MM.1S (cell line): ENCODE measurements at regions not wholly inside any gene's neighbourhood (a gene's known extent, or its start where the extent isn't known, plus 50 kb on each side); places are given as distances from the start of the nearest gene placed in this dataset.

Experiments
- DNase-seq: peaks from one replicate; pipeline ENCODE4 v3.0.0-alpha.2; 2015
- H2AFZ ChIP-seq: fragments of 300-600 bp; sonication (generic); 2 replicates; pipeline ENCODE4 v1.6.0; 2016; ENCODE audit warnings: antibody characterized with exemption, low read length
- H3F3A ChIP-seq: fragments of 300-600 bp; sonication (generic); 2 replicates; pipeline ENCODE4 v1.6.1; 2016; ENCODE audit warnings: mild to moderate bottlenecking, antibody characterized with exemption, low read length, moderate library complexity, mixed read lengths; ENCODE audit not compliant: insufficient read depth
- H3K27ac ChIP-seq: fragments of 300-600 bp; sonication (generic); 2 replicates; pipeline ENCODE4 v1.5.1; 2016; ENCODE audit warnings: mild to moderate bottlenecking, low read length
- H3K27me3 ChIP-seq: fragments of 300-600 bp; sonication (generic); replicated peaks from 2 replicates; pipeline ENCODE4 v1.6.0; 2016; ENCODE audit warnings: low read length; ENCODE audit not compliant: insufficient read depth
- H3K36me3 ChIP-seq: fragments of 300-600 bp; sonication (generic); replicated peaks from 2 replicates; pipeline ENCODE4 v1.6.1; 2016; ENCODE audit warnings: mild to moderate bottlenecking, low read length, mixed read lengths; ENCODE audit not compliant: insufficient read depth
- H3K4me1 ChIP-seq: fragments of 300-600 bp; sonication (generic); 2 replicates; pipeline ENCODE4 v1.6.1; 2016; ENCODE audit warnings: low read length, mixed read lengths
- H3K4me2 ChIP-seq: fragments of 300-600 bp; sonication (generic); 2 replicates; pipeline ENCODE4 v1.6.0; 2016; ENCODE audit warnings: low read depth, low read length
- H3K4me3 ChIP-seq: fragments of 300-600 bp; sonication (generic); 2 replicates; pipeline ENCODE4 v1.5.1; 2016; ENCODE audit warnings: low read length, mixed read lengths
- H3K79me2 ChIP-seq: fragments of 300-600 bp; sonication (generic); 2 replicates; pipeline ENCODE4 v1.6.1; 2016; ENCODE audit warnings: mixed run types, low read length, mixed read lengths
- H3K9ac ChIP-seq: fragments of 300-600 bp; sonication (generic); 2 replicates; pipeline ENCODE4 v1.6.1; 2016; ENCODE audit warnings: low read length, mixed read lengths
- H3K9me2 ChIP-seq: fragments of 300-600 bp; sonication (generic); replicated peaks from 2 replicates; pipeline ENCODE4 v1.6.1; 2016; ENCODE audit warnings: mild to moderate bottlenecking, low read length, mixed read lengths; ENCODE audit not compliant: insufficient read depth
- H3K9me3 ChIP-seq: fragments of 300-600 bp; sonication (generic); replicated peaks from 2 replicates; pipeline ENCODE4 v1.6.1; 2016; ENCODE audit warnings: mild to moderate bottlenecking, low read length, mixed read lengths; ENCODE audit not compliant: insufficient read depth
- H4K20me1 ChIP-seq: fragments of 300-600 bp; sonication (generic); 2 replicates; pipeline ENCODE4 v1.6.1; 2016; ENCODE audit warnings: mild to moderate bottlenecking, low read length, moderate library complexity, mixed read lengths; ENCODE audit not compliant: insufficient read depth
- CTCF ChIP-seq: fragments of 300-600 bp; sonication (generic); IDR thresholded peaks from 2 replicates; pipeline ENCODE4 v1.5.1; 2016; ENCODE audit warnings: antibody characterized with exemption, low read length, mixed read lengths
- EZH2 ChIP-seq: fragments of 300-600 bp; sonication (generic); optimal IDR thresholded peaks from 2 replicates; pipeline ENCODE3; 2017; ENCODE audit warnings: low read depth, mild to moderate bottlenecking, antibody characterized with exemption, low read length, mixed read lengths
- EZH2phosphoT487 ChIP-seq: fragments of 300-600 bp; sonication (generic); IDR thresholded peaks from 2 replicates; pipeline ENCODE4 v1.6.1; 2018; ENCODE audit warnings: antibody characterized with exemption, low read length

GRCh38 chrX:95218976-95219375, 1465.7 kb upstream of the DIAPH2 start:
- H2AFZ ChIP-seq: no peak overlapping the region
- H3K27ac ChIP-seq: no peak overlapping the region
- H3K79me2 ChIP-seq: no peaks in the 10 kb centered on the region
- no peaks in the 10 kb centered on the region for H3K27me3 ChIP-seq
- H3K4me1 ChIP-seq: no peaks in the 10 kb centered on the region
- no peaks in the 10 kb centered on the region for H4K20me1 ChIP-seq
- H3K4me2 ChIP-seq: no peak overlapping the region
- no peak for TF ChIP-seq CTCF
- no peak for TF ChIP-seq EZH2phosphoT487
- TF ChIP-seq EZH2: no peak
- H3K9ac ChIP-seq: no peak overlapping the region
- DNase-seq: no peak
- no peaks in the 10 kb centered on the region for H3K9me3 ChIP-seq
- no peaks in the 10 kb centered on the region for H3K9me2 ChIP-seq
- H3K36me3 ChIP-seq: no peaks in the 10 kb centered on the region
- no peaks in the 10 kb centered on the region for H3F3A ChIP-seq
- H3K4me3 ChIP-seq: no peak overlapping the region

- Histone ChIP-seq H3K79me2 (no peaks in the 10 kb centered on the region), H3K4me3 (no peak overlapping the region)
These were observed 1436.3 kb upstream of the DIAPH2 start for GRCh38 chrX:95248386-95248785.

GRCh38 chrX:95290455-95290854, 1394.2 kb upstream of the DIAPH2 start:
- no peaks in the 10 kb centered on the region for H3K27me3 ChIP-seq
- DNase-seq: no peak
- H3K79me2 ChIP-seq: no peaks in the 10 kb centered on the region

More at GRCh38 chrX:95248386-95248785, 1436.3 kb upstream of the DIAPH2 start:
- Histone ChIP-seq H3K4me1 (no peaks in the 10 kb centered on the region), H3K27me3 (no peaks in the 10 kb centered on the region), H3K36me3 (no peaks in the 10 kb centered on the region), H3K9me2 (no peaks in the 10 kb centered on the region), H3F3A (no peaks in the 10 kb centered on the region), H3K9ac (no peak overlapping the region), H2AFZ (no peak overlapping the region), H3K4me2 (no peak overlapping the region), H3K27ac (no peak overlapping the region), H4K20me1 (no peaks in the 10 kb centered on the region), H3K9me3 (no peaks in the 10 kb centered on the region)
- no peak for DNase-seq
- TF ChIP-seq CTCF: no peak
- TF ChIP-seq EZH2phosphoT487: no peak
- no peak for TF ChIP-seq EZH2

More at GRCh38 chrX:95290455-95290854, 1394.2 kb upstream of the DIAPH2 start:
- Histone ChIP-seq H3K9me3 (no peaks in the 10 kb centered on the region), H3K9ac (no peak overlapping the region), H3K27ac (no peak overlapping the region), H3K9me2 (no peaks in the 10 kb centered on the region), H3K4me1 (no peaks in the 10 kb centered on the region), H3K4me2 (no peak overlapping the region), H3K4me3 (no peak overlapping the region), H3K36me3 (no peaks in the 10 kb centered on the region), H3F3A (no peaks in the 10 kb centered on the region), H4K20me1 (no peaks in the 10 kb centered on the region), H2AFZ (no peak overlapping the region)
- TF ChIP-seq CTCF: no peak
- no peak for TF ChIP-seq EZH2phosphoT487
- no peak for TF ChIP-seq EZH2
